CD4-positive, alpha-beta memory T cell (primary cell): ENCODE measurements at regions not wholly inside any gene's neighbourhood (a gene's known extent, or its start where the extent isn't known, plus 50 kb on each side); places are given as distances from the start of the nearest gene placed in this dataset.

ENCODE experiments used
- CTCF ChIA-PET: fragments of 350-600 bp; sonication (Branson Sonifier 250); formaldehyde crosslinking; loops from one replicate; lab custom pipeline; 2021; ENCODE audit warnings: inconsistent platforms; ENCODE audit not compliant: partially characterized antibody; lab: Charles Lee
- POLR2A ChIA-PET: fragments of 350-600 bp; sonication (Branson Sonifier 250); formaldehyde crosslinking; loops from one replicate; lab custom pipeline; 2021; ENCODE audit not compliant: partially characterized antibody; lab: Charles Lee
- DNase-seq, 5 donors: peaks; one replicate each; pipeline versions ENCODE4 v3.0.0 to v3.0.0-alpha.2; 2020 to 2022; ENCODE audit warnings: mixed read lengths in 1 of 5
- H3K27ac ChIP-seq: one replicate; pipeline ENCODE4 v1.7.0; 2013; ENCODE audit warnings: low read depth, low read length
- H3K27me3 ChIP-seq: 2 replicates; pipeline ENCODE4 v1.7.0; 2013; ENCODE audit warnings: mild to moderate bottlenecking, low read length, moderate library complexity; ENCODE audit not compliant: insufficient read depth
- H3K36me3 ChIP-seq: 2 replicates; pipeline ENCODE4 v1.7.0; 2013; ENCODE audit warnings: mild to moderate bottlenecking, low read length, moderate library complexity; ENCODE audit not compliant: insufficient read depth
- H3K4me1 ChIP-seq: 2 replicates; pipeline ENCODE4 v1.7.0; 2013; ENCODE audit warnings: mild to moderate bottlenecking, low read length, moderate library complexity; ENCODE audit not compliant: insufficient read depth
- H3K4me3 ChIP-seq, 2 donors: one replicate each; pipeline ENCODE4 v1.7.0; 2013; ENCODE audit warnings: low read length in 2 of 2, mild to moderate bottlenecking in 1 of 2
- H3K9me3 ChIP-seq, 2 donors: one replicate each; pipeline ENCODE4 v1.7.0; 2013; ENCODE audit warnings: low read length in 2 of 2, control low read depth in 1 of 2; ENCODE audit not compliant: control insufficient read depth in 1 of 2
- H3K27ac Mint-ChIP-seq, 7 donors: one replicate each; pipeline ENCODE4 v1.8.0; 2020 to 2021; ENCODE audit warnings: mixed read lengths in 7 of 7, mild to moderate bottlenecking in 6 of 7, inconsistent platforms in 3 of 7, moderate library complexity in 3 of 7
- H3K27me3 Mint-ChIP-seq, 2 donors: one replicate each; pipeline ENCODE4 v1.8.0; 2020 to 2021; ENCODE audit warnings: mixed read lengths in 2 of 2
- H3K36me3 Mint-ChIP-seq, 2 donors: one replicate each; pipeline ENCODE4 v1.8.0; 2020 to 2021; ENCODE audit warnings: mixed read lengths in 2 of 2, inconsistent platforms in 1 of 2, mild to moderate bottlenecking in 1 of 2
- H3K4me1 Mint-ChIP-seq, 4 donors: one replicate each; pipeline ENCODE4 v1.8.0; 2020 to 2021; ENCODE audit warnings: mixed read lengths in 4 of 4, mild to moderate bottlenecking in 1 of 4
- H3K4me3 Mint-ChIP-seq, 8 donors: one replicate each; pipeline ENCODE4 v1.8.0; 2020 to 2021; ENCODE audit warnings: mixed read lengths in 8 of 8, mild to moderate bottlenecking in 7 of 8, moderate library complexity in 6 of 8, inconsistent platforms in 3 of 8
- H3K9me3 Mint-ChIP-seq, 8 donors: one replicate each; pipeline ENCODE4 v1.8.0; 2020 to 2021; ENCODE audit warnings: mixed read lengths in 8 of 8, mild to moderate bottlenecking in 5 of 8, inconsistent platforms in 3 of 8, moderate library complexity in 1 of 8
- intact Hi-C: fragments of 100-400 bp; cut with micrococcal nuclease; formaldehyde crosslinking; loops from one replicate; pipeline ENCODE4 v1.15.1; 2023

DNA sequence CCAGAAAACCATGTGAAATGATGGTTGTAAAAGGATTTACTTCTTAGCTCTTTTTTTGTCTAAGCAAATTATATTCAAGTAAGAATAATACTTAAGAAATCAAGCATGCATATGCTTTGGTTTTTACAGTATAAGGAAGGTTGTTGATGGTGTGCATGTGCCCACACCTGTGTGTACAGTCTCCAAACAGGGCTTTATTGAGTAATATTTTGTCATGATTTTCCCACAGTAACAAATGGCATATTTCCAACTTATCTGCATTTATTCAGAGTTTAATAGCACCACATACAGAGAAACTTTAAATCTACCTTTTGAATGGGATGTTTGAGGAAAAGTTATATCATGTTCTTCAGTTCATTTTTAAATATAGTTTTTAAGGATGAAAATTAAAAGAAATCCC, 76.5 kb upstream of the DSG1 start:
- no peak overlapping the region for H3K4me3 Mint-ChIP-seq
- Histone ChIP-seq H3K36me3 (no peaks in the 10 kb centered on the region), H3K9me3 (no peaks in the 10 kb centered on the region), H3K4me1 (no peaks in the 10 kb centered on the region), H3K27ac (no peak overlapping the region), H3K4me3 (no peak overlapping the region), H3K27me3 (no peaks in the 10 kb centered on the region)
- H3K36me3 Mint-ChIP-seq: no peaks in the 10 kb centered on the region
- CTCF ChIA-PET: no interaction called here
- H3K9me3 Mint-ChIP-seq: peaks cover 0 to 10% (median 4%) of the 10 kb centered on the region in 8 donors
- DNase-seq: no peak
- intact Hi-C loops: no loop called here
- H3K27ac Mint-ChIP-seq: no peak overlapping the region
- H3K4me1 Mint-ChIP-seq: no peaks in the 10 kb centered on the region
- POLR2A ChIA-PET: no interaction called here
- no peaks in the 10 kb centered on the region for H3K27me3 Mint-ChIP-seq

- H3K36me3 Mint-ChIP-seq: no peaks in the 10 kb centered on the region
- H3K4me1 ChIP-seq: no peaks in the 10 kb centered on the region
- no peak overlapping the region for H3K4me3 ChIP-seq
- H3K27me3 Mint-ChIP-seq: no peaks in the 10 kb centered on the region
- H3K27me3 ChIP-seq: no peaks in the 10 kb centered on the region
- no peaks in the 10 kb centered on the region for H3K4me1 Mint-ChIP-seq
- H3K27ac ChIP-seq: no peak overlapping the region
- ChIA-PET CTCF (no interaction called here), POLR2A (no interaction called here)
- DNase-seq: no peak
- H3K27ac Mint-ChIP-seq: no peak overlapping the region
- intact Hi-C loops: no loop called here
- no peak overlapping the region for H3K4me3 Mint-ChIP-seq
- H3K36me3 ChIP-seq: no peaks in the 10 kb centered on the region
- H3K9me3 ChIP-seq: no peaks in the 10 kb centered on the region
- H3K9me3 Mint-ChIP-seq: peaks cover 0 to 8% (median 5%) of the 10 kb centered on the region in 8 donors
Observed at GRCh38 chr18:31241900-31242409, 76.0 kb upstream of the DSG1 start.

DNA sequence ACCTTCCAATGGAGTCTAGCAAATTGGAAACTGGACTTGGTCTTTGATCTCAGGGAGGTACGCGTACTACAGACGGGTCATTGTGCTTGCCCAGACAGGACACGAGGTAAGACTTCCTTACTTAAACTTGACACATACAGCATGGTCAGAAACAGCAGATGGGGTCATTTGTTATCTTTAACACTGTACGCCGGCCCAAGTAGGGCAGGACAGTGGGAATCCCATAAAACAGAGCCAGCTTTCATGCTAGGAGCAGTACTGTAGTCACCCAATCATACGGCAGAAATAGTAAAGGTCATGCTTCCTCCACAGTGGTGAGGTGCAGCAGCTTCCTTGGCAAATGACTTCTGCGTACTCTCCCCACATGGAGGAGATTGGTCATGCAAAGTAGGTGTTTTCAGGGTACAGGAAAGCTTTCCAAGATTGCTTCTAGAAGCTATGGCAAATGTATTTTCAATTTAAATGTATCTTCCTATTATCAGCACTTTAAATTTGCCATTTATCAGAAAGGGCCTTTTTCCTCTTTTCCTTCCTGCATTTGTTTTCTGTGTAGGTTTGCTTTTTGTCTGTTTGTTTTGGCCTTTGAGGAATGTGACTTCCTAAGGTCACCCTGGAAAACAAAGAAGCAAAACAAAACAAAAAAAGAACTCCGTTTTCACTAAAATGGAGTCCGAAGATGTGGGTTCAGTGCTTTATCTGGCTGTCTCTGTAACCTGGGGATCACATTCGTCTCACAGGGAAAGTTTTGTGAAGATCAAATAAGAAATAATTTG, 74.0 kb upstream of the DSG1 start:
- H3K36me3 ChIP-seq: no peaks in the 10 kb centered on the region
- intact Hi-C loops: no loop called here
- no peaks in the 10 kb centered on the region for H3K4me1 ChIP-seq
- DNase-seq: no peak
- ChIA-PET POLR2A (no interaction called here), CTCF (no interaction called here)
- H3K27me3 ChIP-seq: no peaks in the 10 kb centered on the region
- Mint-ChIP-seq H3K4me1 (no peaks in the 10 kb centered on the region), H3K9me3 (peaks cover 0 to 8% (median 5%) of the 10 kb centered on the region in 8 donors), H3K27ac (no peak overlapping the region), H3K36me3 (no peaks in the 10 kb centered on the region), H3K27me3 (no peaks in the 10 kb centered on the region), H3K4me3 (no peak overlapping the region)
- H3K9me3 ChIP-seq: no peaks in the 10 kb centered on the region
- H3K4me3 ChIP-seq: no peak overlapping the region
- no peak overlapping the region for H3K27ac ChIP-seq

GRCh38 chr18:31244771-31245394, 73.1 kb upstream of the DSG1 start:
- Histone ChIP-seq H3K27me3 (no peaks in the 10 kb centered on the region), H3K36me3 (no peaks in the 10 kb centered on the region), H3K4me3 (no peak overlapping the region), H3K27ac (no peak overlapping the region), H3K9me3 (no peaks in the 10 kb centered on the region), H3K4me1 (no peaks in the 10 kb centered on the region)
- H3K27ac Mint-ChIP-seq: no peak overlapping the region
- no peaks in the 10 kb centered on the region for H3K4me1 Mint-ChIP-seq
- peaks cover 0 to 8% (median 3%) of the 10 kb centered on the region in 8 donors for H3K9me3 Mint-ChIP-seq
- no peaks in the 10 kb centered on the region for H3K27me3 Mint-ChIP-seq
- no peak for DNase-seq
- ChIA-PET POLR2A (no interaction called here), CTCF (no interaction called here)
- H3K4me3 Mint-ChIP-seq: no peak overlapping the region
- no peaks in the 10 kb centered on the region for H3K36me3 Mint-ChIP-seq
- intact Hi-C loops: no loop called here

GRCh38 chr18:31245820-31246219, 72.1 kb upstream of the DSG1 start:
- Histone ChIP-seq H3K9me3 (no peaks in the 10 kb centered on the region), H3K27me3 (no peaks in the 10 kb centered on the region), H3K4me3 (no peak overlapping the region), H3K36me3 (no peaks in the 10 kb centered on the region), H3K4me1 (no peaks in the 10 kb centered on the region), H3K27ac (no peak overlapping the region)
- Mint-ChIP-seq H3K4me1 (no peaks in the 10 kb centered on the region), H3K27me3 (no peaks in the 10 kb centered on the region), H3K4me3 (no peak overlapping the region), H3K27ac (no peak overlapping the region), H3K9me3 (peaks cover 0 to 8% (median 3%) of the 10 kb centered on the region in 8 donors), H3K36me3 (no peaks in the 10 kb centered on the region)
- DNase-seq: no peak
- POLR2A ChIA-PET: no interaction called here
- intact Hi-C loops: no loop called here
- CTCF ChIA-PET: no interaction called here

DNA sequence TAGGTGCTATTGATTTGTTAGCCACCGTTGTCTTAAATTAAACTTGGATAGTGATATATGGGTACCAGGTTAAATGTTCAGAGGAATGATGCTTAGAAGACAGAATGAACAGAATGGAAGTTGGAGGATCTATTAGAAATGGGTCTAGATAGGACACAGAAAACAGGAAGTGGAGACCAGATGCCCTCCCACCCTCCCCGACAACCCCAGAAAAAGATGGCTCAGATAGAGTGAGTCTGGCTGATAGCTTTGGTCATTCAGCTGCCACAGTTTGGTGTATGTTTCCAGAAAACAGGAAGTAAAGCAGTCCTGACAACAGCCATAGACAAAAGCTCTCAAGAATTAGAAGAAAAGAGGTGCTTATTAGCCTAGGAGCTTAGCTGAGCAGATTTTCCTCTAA, 71.5 kb upstream of the DSG1 start:
- no peaks in the 10 kb centered on the region for H3K9me3 ChIP-seq
- no peak overlapping the region for H3K27ac ChIP-seq
- H3K4me1 ChIP-seq: no peaks in the 10 kb centered on the region
- Mint-ChIP-seq H3K36me3 (no peaks in the 10 kb centered on the region), H3K27me3 (no peaks in the 10 kb centered on the region), H3K9me3 (peaks cover 0 to 8% (median 3%) of the 10 kb centered on the region in 8 donors), H3K4me3 (no peak overlapping the region), H3K27ac (no peak overlapping the region), H3K4me1 (no peaks in the 10 kb centered on the region)
- CTCF ChIA-PET: no interaction called here
- intact Hi-C loops: no loop called here
- H3K27me3 ChIP-seq: no peaks in the 10 kb centered on the region
- POLR2A ChIA-PET: no interaction called here
- no peak overlapping the region for H3K4me3 ChIP-seq
- H3K36me3 ChIP-seq: no peaks in the 10 kb centered on the region
- no peak for DNase-seq

GRCh38 chr18:31247574-31248199, 70.3 kb upstream of the DSG1 start:
- POLR2A ChIA-PET: no interaction called here
- Histone ChIP-seq H3K4me3 (no peak overlapping the region), H3K36me3 (no peaks in the 10 kb centered on the region), H3K9me3 (no peaks in the 10 kb centered on the region), H3K27me3 (no peaks in the 10 kb centered on the region), H3K27ac (no peak overlapping the region), H3K4me1 (no peaks in the 10 kb centered on the region)
- no peak overlapping the region for H3K27ac Mint-ChIP-seq
- H3K4me3 Mint-ChIP-seq: no peak overlapping the region
- H3K27me3 Mint-ChIP-seq: no peaks in the 10 kb centered on the region
- intact Hi-C loops: no loop called here
- H3K36me3 Mint-ChIP-seq: no peaks in the 10 kb centered on the region
- no peaks in the 10 kb centered on the region for H3K4me1 Mint-ChIP-seq
- CTCF ChIA-PET: no interaction called here
- DNase-seq: no peak
- peaks cover 0 to 8% (median 2%) of the 10 kb centered on the region in 8 donors for H3K9me3 Mint-ChIP-seq
